Esophagus squamous epithelium (tissue), 4 donors: ENCODE measurements at regions not wholly inside any gene's neighbourhood (a gene's known extent, or its start where the extent isn't known, plus 50 kb on each side); places are given as distances from the start of the nearest gene placed in this dataset.

Source experiments
- POLR2A ChIP-seq, 4 donors: fragments of 450-650 bp; IDR thresholded peaks; one replicate each; pipeline ENCODE4 v1.6.1; 2017; ENCODE audit warnings: antibody characterized with exemption in 4 of 4, mild to moderate bottlenecking in 4 of 4, moderate library complexity in 3 of 4
- TF ChIP-seq, protein P1 (sequence below), 6 experiments: fragments of 450-650 bp in 4 of 6; fragments of 200-600 bp in 2 of 6; sonication (generic) in 2 of 6; IDR thresholded peaks; one replicate each; pipeline ENCODE4 v1.5.1; 2016 to 2019; ENCODE audit warnings: antibody characterized with exemption in 6 of 6, mild to moderate bottlenecking in 4 of 6, moderate library complexity in 4 of 6

DNA sequence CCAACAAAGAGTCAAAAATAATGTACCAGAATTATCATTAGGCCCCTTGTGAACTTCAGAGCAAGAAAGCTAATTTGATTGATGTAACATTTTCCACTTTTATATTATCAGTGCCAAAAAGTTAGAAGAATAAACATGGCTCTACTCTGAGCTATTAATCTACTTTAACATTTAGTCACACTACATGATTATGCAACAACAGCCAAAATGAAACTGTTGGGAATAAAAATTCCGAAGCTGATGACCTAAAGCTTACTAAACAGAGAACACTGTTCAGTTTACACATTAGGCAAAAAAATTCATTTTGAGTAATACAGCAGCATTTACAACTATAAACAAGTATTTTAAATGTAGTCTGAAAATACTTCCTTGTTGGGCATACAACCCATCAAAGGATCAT lies 1134.1 kb downstream of the EPHA3 start:
- TF ChIP-seq, protein P1, sequence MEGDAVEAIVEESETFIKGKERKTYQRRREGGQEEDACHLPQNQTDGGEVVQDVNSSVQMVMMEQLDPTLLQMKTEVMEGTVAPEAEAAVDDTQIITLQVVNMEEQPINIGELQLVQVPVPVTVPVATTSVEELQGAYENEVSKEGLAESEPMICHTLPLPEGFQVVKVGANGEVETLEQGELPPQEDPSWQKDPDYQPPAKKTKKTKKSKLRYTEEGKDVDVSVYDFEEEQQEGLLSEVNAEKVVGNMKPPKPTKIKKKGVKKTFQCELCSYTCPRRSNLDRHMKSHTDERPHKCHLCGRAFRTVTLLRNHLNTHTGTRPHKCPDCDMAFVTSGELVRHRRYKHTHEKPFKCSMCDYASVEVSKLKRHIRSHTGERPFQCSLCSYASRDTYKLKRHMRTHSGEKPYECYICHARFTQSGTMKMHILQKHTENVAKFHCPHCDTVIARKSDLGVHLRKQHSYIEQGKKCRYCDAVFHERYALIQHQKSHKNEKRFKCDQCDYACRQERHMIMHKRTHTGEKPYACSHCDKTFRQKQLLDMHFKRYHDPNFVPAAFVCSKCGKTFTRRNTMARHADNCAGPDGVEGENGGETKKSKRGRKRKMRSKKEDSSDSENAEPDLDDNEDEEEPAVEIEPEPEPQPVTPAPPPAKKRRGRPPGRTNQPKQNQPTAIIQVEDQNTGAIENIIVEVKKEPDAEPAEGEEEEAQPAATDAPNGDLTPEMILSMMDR (IDR thresholded peaks at IDR 0.05): no peak
- TF ChIP-seq POLR2A (IDR thresholded peaks at IDR 0.05): no peak
